GM18517 (cell line): ENCODE measurements at regions not wholly inside any gene's neighbourhood (a gene's known extent, or its start where the extent isn't known, plus 50 kb on each side); places are given as distances from the start of the nearest gene placed in this dataset.

Experiments used
- ATAC-seq: cut with Tn5 transposase; IDR thresholded peaks from one replicate; pipeline ENCODE4 v1.9.1; 2021; ENCODE audit warnings: mild to moderate bottlenecking, moderate library complexity; ENCODE audit not compliant: unreplicated experiment

DNA sequence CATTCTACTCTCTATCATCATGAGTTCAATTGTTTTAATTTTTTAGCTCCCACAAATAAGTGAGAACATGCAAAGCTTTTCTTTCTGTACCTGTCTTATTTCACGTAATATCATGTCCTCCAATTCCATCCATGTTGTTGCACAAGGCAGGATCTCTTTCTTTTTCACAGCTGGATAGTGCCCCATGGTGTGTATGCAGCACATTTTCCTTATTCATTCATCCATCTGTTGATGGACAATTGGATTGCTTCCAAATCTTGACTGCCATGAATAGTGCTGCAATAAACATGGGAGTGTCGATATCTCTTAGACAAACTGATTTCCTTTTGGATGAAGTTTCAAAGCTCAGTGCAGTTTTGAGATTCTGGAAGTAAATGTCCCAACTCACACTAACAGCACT is 326.9 kb downstream of the FGF9 start:
- ATAC-seq, result no peak

DNA sequence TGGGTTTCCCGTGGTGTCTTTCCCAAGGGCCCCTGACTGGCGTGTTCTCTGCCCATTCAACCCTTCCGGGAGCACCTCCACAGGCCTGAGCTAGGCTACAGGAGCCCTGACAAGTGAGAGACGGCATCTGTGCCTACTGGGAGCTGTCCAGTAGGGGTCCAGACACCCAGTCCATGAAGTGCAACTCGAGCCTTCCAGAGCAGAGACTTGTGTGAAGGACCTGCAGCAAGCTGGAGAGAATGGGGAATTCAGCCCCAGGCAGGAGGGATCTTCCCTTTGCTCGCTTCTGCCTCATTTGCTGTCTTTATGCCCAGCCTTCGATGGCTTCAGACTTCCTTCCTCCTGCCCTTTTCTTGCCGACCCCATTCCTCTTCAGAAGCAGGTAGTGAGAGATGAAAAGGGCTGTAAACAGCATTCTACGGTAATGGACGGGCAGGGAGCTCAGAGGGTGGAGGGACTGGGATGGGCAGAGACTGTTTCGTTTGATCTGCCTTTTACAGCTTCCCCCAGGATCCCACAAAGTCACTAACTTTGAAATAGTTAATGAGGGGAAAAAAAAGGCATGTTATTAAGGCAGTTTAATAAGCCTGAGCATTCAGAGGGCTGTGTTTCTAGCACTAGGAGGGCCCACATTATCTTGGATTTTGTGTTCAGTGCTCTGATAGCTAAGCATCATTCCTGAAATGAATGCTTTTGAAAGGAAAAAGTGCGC is 327.6 kb downstream of the FGF9 start:
- ATAC-seq, result no peak

DNA sequence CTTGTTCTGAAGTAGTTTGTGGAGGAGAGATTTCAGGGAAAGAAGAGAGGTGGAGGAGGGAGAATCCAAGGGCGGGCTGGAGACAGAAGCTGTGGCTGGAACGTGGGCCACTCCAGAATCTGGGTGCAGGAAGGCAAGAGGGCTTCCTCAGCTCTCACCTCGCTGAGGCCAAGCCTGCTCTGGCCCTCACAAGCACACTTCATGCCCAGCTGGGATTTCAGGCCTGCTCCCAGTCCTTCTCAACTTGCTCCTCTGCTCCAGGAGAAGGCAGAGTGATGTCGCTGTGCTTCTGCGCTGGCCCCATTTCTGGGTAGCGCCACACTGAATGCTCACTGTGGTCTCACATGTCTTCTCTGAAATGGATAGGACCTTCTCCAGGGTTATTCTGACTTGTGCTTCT is 328.8 kb downstream of the FGF9 start:
- no peak for ATAC-seq

DNA sequence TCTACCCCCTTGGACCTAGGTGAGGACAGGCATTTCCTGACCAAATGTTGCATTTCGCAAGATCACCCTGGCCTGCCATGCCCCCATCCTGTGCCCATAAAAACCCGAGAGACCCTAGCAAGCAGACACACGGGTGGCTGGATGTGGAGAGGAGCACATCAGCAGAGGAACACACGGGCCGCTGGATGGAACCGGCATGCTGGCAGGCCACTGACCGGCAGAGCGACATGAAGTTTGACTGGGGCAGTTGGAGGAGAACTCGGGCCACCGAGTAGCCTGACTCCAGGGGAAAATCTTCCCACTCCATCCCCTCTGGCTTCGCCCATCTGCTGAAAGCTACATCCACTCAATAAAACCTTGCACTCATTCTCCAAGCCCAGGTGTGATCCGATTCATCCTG is 329.3 kb downstream of the FGF9 start:
- no peak for ATAC-seq

DNA sequence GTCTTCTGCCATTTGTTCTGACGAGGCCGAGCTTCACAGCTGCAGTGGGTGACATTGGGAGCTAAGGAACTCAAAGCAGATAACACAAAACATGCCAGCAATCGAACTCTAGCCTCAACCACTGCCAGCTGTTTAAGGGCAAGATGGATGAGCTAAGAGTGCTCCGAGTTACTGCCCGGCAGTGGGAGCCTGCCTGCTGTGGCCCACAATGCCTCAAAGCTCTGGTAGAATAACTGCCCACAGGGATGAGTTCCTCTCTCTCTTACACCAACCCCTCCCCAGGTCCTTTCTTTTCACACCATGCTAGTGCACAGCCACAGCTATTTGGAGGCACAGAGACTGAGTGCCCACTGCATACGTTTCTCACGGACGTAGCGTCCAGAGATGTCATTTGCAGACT is 330.5 kb downstream of the FGF9 start:
- ATAC-seq, result no peak

DNA sequence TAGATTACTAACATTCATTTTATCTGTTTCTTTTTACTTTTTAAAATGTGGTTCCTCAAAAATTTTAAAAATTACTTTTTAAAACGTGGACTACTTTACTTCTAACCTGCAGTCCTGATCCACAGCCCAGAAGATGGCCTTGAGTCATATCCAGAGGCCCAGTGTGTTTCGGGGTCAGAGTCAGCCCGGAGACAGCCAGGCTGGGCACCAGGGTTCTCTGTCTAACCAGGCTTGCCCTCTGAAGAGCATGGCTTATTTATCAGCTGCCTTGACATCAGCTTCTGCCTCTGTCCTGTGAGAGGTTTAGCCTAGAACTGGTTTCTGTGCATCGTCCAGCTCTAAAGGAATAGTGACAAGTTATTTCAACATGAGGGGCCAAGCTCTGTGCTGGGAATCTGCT is 332.0 kb downstream of the FGF9 start:
- ATAC-seq, result no peak

DNA sequence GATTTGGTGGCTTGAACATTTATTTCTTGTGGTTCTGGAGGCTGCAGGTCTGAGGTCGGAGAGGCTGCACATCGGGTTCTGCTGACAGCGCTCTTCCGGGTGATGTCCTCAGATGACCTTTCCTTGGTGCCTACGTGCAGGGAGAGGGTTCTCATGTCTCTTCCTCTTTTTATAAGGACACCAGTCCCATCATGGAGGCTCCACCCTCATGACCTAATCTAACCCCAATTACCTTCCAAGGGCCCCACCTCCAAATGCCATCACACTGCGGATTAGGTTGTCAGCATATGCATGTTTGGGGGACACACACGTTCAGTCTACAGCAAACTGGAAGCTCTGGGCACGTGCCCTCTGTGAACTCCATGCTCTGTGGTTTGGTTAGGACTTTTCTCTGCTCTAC is 338.6 kb downstream of the FGF9 start:
- no peak for ATAC-seq

DNA sequence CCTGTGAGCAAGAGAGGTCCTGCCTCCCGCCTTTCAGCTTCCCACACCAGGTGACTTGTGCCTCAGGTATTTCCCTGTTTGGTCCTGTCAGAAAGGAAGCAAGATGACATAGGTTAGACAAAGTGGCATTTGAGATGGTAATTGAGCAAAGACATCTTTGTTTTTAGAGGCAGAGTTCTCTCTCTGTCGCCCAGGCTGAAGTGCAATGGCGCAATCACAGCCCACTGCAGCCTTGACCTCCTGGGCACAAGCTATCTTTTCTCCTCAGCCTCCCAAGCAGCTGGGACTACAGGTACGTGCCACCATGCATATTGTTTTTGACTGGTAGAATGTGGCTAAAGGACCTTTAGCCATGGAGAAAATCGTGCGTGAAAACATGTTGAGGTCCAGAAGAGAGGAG is 339.1 kb downstream of the FGF9 start:
- no peak for ATAC-seq

DNA sequence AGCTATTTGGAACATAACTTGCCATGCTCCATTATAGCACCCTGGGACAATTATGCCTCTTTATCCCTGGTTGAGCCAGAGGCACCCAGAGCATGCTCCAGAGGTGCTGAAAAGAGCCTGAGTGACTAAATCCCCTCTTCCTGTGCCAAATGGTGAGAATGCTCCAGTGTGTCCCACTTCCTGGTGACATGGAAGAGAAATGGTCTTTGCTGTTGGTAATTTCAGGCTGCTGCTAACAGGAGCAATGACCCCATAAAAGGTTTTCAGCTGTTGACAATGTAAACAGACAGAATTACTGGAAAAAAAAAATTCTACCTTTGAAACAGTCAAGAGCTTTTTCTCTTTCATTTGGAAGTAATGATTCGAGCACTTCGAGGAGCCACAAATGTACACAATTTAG is 341.8 kb downstream of the FGF9 start:
- ATAC-seq, result no peak

DNA sequence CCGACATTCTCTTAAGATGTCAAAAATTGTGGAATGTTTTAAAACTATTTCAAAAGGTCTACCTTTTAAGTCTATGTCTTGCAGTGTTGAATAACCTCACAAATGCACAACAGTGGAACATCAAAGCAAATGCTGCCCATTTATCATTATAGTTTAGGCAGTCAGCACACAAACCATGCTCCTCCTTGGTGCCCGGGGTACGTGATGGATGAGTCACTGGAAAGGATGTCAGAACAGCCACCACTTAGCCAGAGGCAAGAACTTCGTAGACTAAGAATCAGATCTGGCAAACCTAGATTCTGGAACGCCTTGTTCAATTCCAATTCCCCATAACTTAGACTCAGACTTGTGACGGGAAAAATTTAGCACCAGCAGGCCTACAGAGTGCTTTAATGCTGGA is 343.6 kb downstream of the FGF9 start:
- no peak for ATAC-seq

DNA sequence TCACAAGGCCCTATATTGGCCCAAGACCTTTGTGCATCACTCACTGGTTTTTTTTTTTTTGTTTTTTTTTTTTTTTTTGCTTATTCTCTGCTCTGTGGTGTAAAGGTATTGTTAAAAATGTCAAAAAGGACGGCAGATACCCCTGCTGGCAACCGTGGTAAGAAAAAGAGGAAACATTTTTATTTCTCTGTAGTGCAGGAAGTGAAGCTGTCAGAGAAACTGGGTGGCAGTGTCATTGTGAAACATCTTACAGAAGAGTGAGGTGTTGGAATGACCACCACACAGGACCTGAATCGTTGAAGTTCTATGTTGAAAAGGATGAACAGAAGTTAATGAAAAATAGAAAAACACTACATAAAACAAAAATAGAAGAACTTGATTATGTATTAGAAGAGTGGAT is 346.4 kb downstream of the FGF9 start:
- peak; percentile 96 for ATAC-seq

DNA sequence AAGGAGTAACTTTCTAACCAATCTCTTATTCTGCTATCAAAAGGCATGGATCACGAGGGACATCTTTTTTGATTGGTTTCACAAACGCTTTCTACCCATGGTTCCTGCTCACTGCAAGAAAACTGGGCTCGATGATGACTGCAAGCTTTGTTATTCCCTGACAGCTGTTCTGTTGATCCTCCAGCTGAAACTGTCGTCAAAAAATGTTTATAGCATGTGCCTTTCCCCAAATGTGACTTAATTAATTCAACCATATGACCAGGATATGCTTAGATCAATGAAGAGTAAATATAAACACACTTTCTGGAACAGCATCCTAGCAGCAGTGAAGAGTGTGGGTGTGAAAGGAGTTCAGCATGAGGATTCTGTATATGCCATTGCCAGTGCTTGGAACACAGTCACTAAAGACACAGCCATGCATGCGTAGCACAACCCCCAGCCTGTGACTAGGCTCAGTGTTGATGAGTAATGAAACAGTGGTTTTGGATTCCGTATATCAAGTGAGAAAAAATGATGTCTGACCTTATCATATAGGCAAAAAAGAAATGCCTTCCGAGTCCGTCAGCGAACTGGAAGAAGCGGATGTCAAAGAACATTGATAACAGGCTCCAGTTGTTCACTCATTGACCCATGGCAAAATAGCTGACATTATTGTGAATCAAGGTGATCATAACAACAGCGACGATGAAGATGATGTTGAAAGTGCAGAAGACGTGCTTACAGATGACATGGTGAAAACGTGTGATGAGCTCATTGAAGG is 347.4 kb downstream of the FGF9 start:
- ATAC-seq, result no peak

DNA sequence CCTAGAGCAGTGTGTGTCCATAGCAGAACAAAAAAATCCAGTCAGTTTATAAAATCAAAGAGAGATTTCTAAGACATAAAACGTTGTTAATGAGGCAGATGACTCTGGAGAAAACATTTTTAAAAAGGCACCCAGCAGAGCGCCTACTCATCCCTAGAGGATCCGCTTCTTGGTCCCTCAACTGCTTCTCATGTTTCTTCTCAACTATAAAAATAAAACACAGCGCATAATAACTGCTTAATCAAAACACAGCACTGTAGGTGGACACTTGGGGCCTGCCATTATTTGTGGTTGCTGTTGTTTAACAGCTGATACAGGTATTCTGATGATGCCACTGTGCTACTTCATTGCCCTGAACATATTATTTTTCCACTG is 347.9 kb downstream of the FGF9 start:
- ATAC-seq, result no peak

DNA sequence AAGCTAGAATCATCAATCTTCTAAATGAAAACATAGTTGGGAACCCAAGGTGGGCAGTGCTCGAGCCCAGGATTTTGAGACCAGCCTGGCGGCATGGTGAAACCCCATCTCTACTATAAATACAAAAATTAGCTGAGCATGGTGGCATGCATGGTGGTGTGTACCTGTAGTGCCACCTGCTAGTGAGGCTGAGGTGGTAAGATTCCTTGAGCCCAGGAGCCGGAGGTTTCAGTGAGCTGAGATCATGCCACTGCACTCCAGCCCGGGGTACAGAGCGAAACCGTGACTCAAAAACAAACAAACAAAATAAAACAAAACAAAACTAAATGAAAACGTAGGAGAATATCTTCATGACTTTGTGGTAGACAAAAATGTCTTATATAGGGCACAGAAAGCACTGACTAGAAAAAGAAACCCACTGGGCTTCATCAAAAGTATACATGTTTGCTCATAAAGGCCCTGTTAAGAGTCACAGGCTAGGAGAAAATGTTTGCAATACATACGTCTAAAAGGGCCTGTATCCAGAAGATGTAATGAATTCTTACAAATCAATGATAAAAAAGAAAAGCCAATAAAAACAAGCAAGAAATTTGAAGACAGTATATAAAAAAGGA is 353.6 kb downstream of the FGF9 start:
- ATAC-seq, result no peak

DNA sequence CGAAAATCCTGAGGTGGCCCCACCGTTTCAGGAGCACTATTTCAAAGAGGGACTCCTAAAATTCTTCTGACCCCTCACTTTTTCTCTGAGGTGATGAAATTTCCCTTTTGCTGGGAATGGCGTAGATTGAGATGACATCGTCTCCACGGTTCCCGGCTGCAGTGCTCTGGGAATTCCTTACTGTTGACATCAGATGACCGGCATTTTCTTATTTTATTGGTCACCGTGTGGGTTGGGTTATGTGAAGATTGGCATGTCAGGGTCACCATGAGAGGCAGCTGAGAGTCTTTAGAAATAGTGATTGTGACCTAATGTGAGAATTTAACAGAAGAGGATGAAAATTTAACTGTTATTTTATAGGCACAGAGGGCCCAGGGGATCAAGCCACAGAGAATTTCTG is 356.7 kb downstream of the FGF9 start:
- ATAC-seq, result no peak

DNA sequence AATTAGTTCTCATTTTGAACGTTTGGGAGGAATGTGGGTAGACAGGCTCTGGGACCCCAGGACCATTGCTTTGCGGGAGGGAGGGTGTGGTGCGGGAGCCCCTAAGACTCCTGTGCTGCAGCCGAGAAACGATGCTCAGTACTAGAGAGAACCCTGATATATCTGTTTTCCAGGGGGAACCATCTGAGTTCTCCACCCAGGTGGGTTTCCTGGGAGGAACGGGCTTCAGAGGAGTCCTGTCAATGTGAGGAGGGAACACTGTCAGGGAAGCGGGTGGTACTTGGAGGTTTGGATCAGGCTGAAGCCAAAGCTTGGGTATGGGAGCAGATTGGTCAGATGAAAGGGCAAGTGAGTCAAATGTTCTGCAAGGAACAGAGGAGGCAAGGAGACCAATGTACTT is 358.0 kb downstream of the FGF9 start:
- ATAC-seq, result no peak

DNA sequence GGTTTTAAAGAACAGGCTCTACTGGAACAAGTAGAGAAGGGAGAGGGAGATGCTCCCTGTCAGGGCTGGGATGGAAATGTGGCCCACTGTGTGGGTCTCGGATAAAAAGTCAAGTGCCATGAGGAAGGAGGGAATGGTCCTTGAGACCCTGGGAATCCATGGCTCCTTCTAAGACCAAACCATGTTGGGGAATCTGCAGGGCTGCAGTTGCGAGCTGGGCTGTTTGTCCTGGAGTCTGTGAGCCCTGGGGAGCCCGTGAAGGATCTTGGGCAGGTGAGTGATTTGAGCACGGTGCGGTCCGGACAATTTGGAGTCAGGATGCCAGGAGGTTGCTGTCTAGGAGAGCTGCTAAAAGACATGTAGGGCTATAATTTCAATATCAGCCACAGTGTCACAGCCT is 359.4 kb downstream of the FGF9 start:
- ATAC-seq, result no peak

DNA sequence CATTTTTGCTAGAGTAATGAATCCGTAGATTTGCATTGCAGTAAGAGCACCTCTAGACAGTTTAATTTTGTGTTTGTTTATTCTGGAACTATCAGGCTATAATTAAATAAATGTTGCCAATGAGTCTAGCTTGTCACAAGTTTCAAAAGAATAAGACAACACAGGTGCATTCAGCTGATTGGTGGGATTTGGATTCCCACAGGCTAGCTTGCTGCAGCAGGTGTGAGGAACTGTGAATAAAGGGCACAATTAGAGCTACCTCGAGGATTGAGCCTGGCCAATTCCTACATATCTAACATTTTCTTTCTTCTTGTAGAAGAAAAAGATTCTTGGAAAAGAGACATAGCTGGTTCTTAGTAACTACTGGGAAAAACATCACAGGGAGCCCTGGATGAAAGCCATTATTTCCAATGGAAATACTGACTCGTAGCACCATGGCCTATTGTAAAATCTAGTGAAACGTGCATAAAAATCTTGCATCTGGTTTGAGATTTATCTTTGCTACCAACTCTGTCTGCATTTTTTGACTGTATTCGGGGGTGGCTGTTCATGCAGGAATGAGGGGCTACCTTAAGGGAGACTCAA is 360.9 kb downstream of the FGF9 start:
- ATAC-seq, result no peak

DNA sequence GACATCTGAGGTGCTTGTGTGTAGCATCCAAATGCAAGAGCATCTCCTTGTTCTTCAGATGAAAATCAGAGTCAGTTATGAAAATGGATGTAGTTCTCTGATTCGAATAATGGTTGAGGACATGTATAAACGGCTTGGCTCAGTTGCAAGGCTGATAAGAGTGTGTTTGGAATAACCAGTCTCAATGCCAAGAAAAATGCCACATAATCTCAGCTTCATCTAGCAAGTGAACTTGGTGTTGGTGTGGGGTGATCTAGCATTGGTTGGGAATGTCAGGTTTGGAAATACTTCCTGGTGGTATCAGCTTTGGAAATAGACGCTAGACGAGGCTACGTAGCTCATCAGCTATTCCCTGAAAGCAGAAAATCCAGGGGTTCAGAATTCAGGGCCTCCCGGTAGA is 362.0 kb downstream of the FGF9 start:
- no peak for ATAC-seq

DNA sequence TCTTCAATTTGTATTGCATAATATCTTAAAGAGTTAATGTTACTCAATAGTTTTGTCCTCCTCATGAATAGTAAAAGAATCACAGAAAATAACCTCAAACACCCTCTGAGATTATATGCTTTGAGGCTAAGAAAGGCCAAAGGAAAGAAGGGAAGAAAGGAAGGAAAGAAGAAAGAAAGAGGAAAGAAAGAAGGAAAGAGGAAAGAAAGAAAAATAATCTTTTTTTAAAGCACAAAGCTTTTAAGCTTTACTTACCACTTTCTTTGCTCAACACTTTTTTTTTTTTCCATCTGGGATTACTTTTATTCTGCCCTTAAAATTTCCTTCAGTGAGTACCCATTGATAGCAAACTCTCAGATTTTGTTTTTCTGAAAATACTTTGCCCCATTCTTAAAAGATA is 369.1 kb downstream of the FGF9 start:
- ATAC-seq, result no peak

DNA sequence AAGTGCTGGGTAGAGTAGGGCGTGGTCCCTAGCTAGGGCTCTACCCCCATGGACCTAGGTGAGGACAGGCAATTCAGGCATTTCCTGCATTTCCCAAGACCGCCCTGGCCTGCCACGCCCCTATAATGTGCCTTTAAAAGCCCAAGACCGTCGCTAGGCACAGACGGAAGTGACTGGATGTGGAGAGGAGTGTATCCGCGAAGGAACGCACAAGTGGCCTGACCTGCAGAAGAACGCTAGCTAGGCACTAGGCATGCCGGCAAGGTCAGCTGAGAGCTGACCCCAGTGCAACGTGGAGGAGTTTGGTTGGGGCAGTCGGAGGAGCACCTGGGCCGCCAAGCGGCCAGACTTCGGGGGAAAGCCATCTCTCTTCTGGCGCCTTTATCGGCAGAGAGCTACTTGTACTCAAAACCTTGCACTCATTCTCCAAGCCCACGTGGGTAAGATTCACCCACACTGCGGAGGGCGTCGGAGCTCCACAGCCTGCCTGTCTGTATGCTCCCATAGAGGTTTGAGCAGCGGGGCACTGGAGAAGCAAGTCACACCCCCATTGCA is 370.0 kb downstream of the FGF9 start:
- ATAC-seq, result no peak

DNA sequence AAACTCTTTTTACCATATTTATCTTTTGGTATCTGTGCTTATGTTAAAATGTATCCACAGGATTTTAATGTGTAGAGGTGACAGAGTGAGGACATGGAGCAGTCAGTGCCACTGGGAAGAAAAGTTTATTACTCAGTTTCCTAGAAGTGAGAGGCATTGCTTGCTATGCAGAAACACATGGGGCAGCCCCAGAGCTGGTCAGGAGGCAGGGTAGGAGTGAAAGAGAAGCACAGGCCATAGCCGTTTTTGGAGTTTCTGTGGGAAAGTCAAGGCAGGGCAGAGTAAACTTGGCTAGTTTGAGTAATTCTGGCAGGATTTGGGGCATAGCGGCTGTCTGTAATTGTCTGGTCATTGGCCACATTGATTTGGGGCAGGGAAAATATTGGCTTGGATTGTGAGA is 370.9 kb downstream of the FGF9 start:
- no peak for ATAC-seq
